ENCODE measurements at regions not wholly inside any gene's neighbourhood (a gene's known extent, or its start where the extent isn't known, plus 50 kb on each side); places are given as distances from the start of the nearest gene placed in this dataset.

- no peak overlapping the region for H3K27ac ChIP-seq
- no peak overlapping the region for H3K4me3 ChIP-seq
- intact Hi-C loops (cut with DNase I), result no loop called here
- no peaks in the 10 kb centered on the region for H3K4me1 ChIP-seq
- no peaks in the 10 kb centered on the region for H3K36me3 ChIP-seq
- no peak for DNase-seq (ENCODE audit: low spot score in 2 of 2)
- TF ChIP-seq, protein P1, sequence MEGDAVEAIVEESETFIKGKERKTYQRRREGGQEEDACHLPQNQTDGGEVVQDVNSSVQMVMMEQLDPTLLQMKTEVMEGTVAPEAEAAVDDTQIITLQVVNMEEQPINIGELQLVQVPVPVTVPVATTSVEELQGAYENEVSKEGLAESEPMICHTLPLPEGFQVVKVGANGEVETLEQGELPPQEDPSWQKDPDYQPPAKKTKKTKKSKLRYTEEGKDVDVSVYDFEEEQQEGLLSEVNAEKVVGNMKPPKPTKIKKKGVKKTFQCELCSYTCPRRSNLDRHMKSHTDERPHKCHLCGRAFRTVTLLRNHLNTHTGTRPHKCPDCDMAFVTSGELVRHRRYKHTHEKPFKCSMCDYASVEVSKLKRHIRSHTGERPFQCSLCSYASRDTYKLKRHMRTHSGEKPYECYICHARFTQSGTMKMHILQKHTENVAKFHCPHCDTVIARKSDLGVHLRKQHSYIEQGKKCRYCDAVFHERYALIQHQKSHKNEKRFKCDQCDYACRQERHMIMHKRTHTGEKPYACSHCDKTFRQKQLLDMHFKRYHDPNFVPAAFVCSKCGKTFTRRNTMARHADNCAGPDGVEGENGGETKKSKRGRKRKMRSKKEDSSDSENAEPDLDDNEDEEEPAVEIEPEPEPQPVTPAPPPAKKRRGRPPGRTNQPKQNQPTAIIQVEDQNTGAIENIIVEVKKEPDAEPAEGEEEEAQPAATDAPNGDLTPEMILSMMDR (IDR thresholded peaks at IDR 0.05), result no peak
- H3K9me3 ChIP-seq, result no peaks in the 10 kb centered on the region
- no peaks in the 10 kb centered on the region for H3K27me3 ChIP-seq
Measured at GRCh38 chr17:73829676-73830280, 185.5 kb upstream of the SDK2 start.

- DNase-seq (ENCODE audit: low spot score in 2 of 2), result no peak
- H3K9me3 ChIP-seq, result no peaks in the 10 kb centered on the region
Measured at GRCh38 chr17:73831699-73832098, 187.5 kb upstream of the SDK2 start.

GRCh38 chr17:73833775-73834488 lies 189.7 kb upstream of the SDK2 start:
- Histone ChIP-seq H3K4me1 (no peaks in the 10 kb centered on the region), H3K36me3 (no peaks in the 10 kb centered on the region), H3K9me3 (no peaks in the 10 kb centered on the region), H3K4me3 (no peak overlapping the region), H3K27me3 (no peaks in the 10 kb centered on the region), H3K27ac (no peak overlapping the region)
- TF ChIP-seq, protein P1 (IDR thresholded peaks at IDR 0.05), result no peak
- no peak for DNase-seq (ENCODE audit: low spot score in 2 of 2)
- intact Hi-C loops (cut with DNase I), result no loop called here

More at GRCh38 chr17:73831699-73832098, 187.5 kb upstream of the SDK2 start:
- intact Hi-C loops (cut with DNase I), result no loop called here
- TF ChIP-seq, protein P1 (IDR thresholded peaks at IDR 0.05), result no peak
- Histone ChIP-seq H3K27me3 (no peaks in the 10 kb centered on the region), H3K36me3 (no peaks in the 10 kb centered on the region), H3K4me1 (no peaks in the 10 kb centered on the region), H3K27ac (no peak overlapping the region), H3K4me3 (no peak overlapping the region)

- Histone ChIP-seq H3K27ac (no peak overlapping the region), H3K9me3 (no peaks in the 10 kb centered on the region), H3K27me3 (no peaks in the 10 kb centered on the region), H3K4me1 (no peaks in the 10 kb centered on the region), H3K4me3 (no peak overlapping the region), H3K36me3 (no peaks in the 10 kb centered on the region)
- intact Hi-C loops (cut with DNase I), result no loop called here
- no peak for DNase-seq (ENCODE audit: low spot score in 2 of 2)
- TF ChIP-seq, protein P1 (IDR thresholded peaks at IDR 0.05), result no peak
Measured at GRCh38 chr17:73834684-73835343, 190.6 kb upstream of the SDK2 start.

GRCh38 chr17:73835605-73836004 lies 191.4 kb upstream of the SDK2 start:
- Histone ChIP-seq H3K27ac (no peak overlapping the region), H3K27me3 (no peaks in the 10 kb centered on the region), H3K36me3 (no peaks in the 10 kb centered on the region), H3K9me3 (no peaks in the 10 kb centered on the region), H3K4me3 (no peak overlapping the region), H3K4me1 (no peaks in the 10 kb centered on the region)
- TF ChIP-seq, protein P1 (IDR thresholded peaks at IDR 0.05), result no peak
- intact Hi-C loops (cut with DNase I), result no loop called here
- no peak for DNase-seq (ENCODE audit: low spot score in 2 of 2)
